SIG-M5 treated with dmso at 0.1 percent for 504 hours (cell line): ENCODE measurements at regions not wholly inside any gene's neighbourhood (a gene's known extent, or its start where the extent isn't known, plus 50 kb on each side); places are given as distances from the start of the nearest gene placed in this dataset.

Experiments used
- DNase-seq: peaks from one replicate; lab custom pipeline; 2025; ENCODE audit not compliant: unreplicated experiment; lab: John Stamatoyannopoulos, UW

DNA sequence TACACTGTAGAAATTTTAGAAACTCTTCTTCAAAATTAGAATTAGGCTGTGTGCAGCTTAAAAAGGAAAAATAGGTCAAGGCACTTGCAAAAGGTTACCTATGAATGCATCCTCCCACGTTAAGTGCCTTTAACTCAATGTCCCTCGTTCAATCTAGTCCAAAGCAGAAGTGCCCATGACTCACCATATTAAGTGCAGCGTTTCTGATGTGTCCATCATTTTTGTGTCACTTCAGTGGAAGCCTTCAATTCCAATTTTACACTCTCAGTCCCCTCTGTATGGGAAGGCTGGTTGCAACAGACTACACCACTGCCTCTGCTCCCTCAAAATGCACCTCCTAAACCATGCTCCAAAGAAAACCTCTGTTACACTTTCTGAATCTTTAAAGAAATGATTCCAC, 53.4 kb downstream of the FOXB1 start:
- DNase-seq: no peak

DNA sequence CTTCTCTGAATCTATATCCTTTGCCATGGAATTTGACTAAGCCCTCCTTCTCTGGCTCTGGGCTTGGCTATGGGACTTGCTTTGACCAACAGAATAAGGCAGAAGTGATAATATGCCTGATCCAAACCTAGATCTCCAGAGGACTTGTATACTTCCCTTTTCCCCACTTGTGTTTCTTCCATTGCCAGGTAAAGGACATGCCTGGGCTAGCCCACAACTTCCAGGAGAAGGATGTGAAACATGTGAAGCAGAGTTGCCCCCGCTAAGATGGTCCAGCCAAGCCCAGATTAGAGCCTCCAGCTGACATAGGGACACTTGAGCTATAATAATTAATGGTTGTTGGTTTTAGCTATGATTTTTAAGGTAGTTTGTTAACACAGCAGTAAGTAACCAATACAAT, 55.1 kb downstream of the FOXB1 start:
- DNase-seq: no peak

DNA sequence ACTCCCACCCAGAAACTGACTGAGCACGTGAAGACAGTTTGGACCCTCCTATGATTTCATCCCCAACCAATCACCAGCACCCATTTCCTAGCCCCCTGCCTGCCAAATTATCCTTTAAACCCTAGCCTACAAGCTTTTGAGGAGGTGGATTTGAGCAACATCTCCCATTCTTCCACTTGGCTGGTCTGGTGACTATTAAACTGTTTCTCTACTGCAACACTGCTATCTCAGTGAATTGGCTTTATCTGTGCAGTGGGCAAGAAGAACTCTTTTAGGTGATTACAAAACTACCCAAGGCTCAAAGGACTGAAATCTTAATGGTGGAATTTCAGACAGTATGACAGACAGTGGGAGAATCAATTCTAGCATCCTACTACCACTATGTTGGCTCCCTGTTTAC, 57.6 kb downstream of the FOXB1 start:
- no peak for DNase-seq

DNA sequence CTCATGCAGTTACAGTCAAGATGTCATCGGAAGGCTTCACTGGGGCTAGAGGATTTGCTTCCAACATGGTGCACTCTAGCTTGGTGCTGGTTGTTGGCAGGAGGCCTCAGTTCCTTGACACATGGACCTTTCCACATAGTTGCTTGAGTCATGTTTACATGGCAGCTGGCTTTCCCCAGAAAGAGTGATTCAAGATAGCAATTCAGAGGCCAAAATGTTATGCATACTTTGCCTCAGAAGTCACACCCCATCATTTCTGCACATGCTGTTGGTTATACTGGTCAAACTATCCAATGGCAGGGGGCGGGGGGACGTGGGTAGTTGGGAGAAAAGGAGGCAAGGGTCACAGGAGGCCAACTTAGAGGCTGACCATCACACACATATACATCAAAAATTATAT, 58.7 kb downstream of the FOXB1 start:
- DNase-seq: no peak

DNA sequence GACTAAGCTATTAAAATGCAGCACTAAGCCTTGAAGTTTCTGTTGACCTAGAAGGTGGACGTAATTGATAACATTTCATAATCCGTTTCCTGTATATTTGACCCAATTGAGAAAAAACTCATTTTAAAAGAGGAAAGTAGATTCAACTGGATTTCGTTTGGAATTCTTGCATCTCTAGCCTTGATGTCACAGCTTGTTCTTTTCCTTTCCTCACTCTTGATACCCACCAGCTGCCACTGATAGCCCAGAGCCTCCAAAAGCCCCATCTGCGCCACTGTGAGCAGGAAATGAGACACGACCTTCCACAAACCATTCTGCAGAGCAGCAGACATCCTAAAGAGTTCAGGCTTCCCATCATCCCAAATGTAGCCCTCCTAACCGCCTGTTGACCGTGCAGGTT, 61.8 kb downstream of the FOXB1 start:
- DNase-seq: no peak

DNA sequence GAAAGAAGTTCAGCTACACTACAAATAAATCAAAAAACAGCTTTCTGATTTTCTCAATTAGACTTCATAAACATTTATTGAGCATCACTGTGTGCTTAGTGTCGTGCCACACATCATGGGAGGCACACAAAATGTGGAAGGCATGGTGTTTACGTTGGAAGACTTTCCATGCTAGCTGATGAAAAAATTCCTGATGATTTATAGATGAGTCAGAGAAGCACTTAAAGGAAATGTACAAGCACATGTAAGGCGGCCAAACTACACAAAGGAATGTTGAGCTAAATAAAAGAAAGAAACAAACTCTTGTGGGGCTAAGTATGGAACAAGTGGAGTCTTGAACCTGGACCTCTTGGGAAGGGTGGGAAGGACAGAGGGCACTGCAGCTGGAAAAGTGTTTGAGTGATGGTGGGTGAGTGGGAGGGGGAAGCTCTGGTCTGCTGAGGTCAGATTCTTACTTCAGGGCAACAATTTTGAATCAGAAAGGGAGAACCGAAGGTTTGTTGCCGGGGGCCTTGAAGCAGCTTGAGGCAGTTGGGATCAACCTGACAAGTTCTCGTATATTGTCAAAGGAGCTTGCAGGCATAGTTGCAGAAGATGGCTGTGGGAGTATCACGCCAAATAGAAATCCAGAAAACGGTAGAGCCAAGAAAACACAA, 66.9 kb downstream of the FOXB1 start:
- no peak for DNase-seq

DNA sequence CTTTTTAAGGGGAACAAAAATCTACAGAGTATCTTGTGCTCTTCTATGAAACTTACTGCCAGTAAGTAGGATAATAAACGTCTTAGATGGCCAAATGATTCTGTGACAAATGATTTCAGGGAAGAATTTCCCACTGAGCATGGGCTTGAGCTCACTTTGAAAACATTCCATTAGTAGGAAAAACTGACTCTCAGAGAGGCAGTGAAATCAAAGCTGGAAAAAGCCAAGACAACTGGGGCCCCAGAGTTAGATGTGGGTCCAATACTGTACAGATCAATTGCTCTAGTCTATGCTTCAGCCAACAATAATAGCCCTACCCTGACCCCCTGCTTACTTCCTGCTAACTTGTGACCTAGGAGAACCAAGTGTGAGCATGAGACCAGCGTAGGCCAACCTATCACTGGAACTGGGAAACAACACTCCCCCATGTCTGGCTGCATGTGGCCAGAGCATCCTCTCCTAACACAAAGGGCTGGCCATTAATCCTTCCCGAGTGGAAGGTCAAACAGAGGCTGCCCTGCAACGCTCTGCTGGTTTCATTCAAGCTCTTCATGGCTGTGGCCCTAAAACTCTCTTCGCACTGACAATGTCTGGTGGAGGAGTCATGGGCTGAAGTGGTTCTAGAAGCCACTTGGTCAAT, 68.8 kb downstream of the FOXB1 start:
- no peak for DNase-seq

DNA sequence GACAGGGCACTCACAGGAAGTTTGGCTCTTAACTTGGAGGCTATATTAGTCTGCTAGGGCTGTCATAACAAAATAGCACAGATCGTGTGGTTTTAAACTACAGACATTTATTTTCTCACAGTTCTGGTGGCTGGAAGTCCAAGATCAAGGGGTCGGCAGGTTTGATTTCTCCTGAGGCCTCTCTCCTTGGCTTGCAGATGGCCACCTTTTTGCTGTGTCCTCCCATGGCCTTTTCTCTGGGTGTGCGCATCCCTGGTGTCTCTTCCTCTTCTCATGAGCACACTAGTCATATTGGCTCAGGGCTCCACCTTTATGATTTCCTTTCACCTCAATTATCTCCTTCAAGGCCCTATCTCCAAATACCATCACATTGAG, 69.3 kb downstream of the FOXB1 start:
- DNase-seq: no peak

DNA sequence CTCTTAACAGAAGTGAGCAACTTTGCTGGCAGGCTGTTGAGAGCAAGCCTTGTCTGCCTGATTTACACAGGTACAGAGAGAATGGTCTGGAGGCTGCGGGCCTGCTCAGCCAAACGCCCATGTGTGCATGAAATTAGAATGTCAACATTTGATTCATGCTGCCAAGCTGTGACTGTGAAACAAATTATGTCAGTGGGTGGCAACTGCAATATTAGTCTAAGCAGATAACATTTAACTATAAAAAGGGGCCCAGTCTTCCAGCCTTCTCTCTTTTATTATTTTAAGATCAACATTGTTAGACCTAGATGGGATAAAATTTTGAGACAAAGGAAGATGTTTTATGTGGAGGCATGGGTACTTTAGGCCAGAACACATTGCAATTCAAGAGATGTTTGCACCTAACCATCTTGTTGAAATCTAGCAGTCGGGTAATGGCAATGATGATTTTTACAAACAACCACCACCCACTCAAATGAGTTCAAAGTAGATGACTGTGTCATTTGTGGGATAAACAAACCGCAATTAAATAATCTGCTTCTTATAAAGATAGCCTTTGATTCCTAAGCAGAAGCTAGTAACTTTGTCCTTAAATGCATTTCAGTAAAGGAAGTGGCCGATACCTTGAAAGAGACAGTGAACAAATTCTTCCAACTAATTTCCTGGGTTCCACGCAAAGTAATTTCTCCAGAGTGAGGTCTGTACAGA, 70.2 kb downstream of the FOXB1 start:
- DNase-seq: no peak

DNA sequence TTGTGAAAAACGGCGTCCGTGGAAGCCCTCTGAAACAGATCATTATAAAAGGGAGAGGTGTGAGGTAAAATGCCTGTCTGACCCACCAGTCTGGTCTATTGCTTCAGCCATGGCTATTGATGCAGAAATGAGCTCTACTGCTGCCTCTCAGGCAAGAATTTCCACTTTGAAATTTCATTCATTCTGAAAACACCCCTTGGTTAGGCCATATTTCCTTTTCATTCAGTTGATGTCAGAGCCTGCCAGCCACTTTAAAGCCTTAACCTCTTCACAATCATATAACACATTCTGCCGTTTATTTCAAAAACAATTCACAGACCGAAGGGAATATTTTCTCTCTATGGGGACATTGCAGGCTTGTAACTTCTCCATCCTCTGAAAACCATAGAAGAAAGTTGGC, 71.9 kb downstream of the FOXB1 start:
- DNase-seq: no peak

DNA sequence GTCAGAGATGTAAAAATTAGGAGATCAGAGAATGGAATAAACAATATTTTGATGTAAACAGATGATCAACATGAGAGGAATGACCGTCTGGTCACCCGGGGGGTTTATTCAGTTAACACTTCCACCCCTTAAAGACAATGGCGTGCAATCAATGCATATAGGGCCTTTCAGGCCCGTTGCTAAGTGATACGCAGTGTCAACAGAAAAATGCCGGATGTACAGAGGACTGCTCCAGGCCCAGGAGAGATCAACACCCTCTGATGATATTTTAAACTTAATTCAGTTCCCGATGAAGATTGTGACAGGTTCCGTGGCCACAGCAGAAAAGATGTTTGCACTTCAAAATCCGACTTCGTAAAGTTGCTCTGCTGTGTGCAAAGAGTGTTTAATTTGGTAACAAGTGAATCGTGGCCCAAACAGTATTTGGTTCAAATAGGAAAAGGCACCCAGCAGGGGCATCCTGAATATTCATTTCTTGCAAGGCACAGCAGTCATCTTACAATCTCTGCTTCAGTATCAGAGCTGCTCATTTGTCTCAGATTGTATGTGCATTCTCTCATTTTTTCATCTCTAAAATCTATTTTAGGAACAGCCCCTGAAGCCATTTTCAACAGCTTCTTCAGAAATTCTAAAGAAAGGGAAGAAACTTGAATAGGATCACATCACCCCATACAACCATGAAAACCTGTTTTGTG, 72.6 kb downstream of the FOXB1 start:
- no peak for DNase-seq

DNA sequence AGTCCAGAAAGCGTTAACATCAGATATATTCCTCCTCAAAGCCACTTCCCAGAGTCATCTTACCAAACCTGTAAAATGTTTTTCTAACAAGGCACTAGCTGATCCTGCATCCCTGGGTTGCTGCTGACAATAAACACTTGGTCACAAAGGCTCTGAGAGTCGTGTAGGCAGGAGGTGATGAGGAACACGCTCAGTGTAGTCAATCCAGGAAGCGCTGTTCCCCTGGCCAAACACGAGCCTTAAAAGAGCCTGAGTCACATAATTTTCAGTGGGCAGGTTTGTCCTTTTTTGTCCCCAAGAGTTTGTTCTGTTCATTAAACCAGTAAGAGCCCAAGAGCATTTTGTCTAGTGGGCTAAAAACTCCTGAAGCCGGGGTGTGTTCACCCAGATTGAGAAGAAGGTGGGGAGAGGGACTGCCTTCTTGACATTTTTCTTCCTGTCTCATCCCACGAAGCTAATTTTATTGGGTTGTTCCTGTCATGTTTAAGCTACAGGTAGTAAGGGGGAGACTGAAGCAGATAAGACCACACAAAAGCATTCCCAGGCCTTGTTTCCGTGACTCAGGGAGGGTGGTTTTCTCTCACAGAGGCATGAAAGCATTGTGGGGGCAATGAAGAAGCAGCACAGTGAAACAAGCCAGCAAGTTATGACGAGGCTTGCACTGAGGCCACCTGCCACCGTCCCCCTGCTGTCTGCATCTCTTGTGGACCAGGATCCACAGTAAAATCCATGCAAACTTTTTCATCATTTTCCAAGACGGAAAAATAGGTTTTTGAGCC, 73.7 kb downstream of the FOXB1 start:
- no peak for DNase-seq

DNA sequence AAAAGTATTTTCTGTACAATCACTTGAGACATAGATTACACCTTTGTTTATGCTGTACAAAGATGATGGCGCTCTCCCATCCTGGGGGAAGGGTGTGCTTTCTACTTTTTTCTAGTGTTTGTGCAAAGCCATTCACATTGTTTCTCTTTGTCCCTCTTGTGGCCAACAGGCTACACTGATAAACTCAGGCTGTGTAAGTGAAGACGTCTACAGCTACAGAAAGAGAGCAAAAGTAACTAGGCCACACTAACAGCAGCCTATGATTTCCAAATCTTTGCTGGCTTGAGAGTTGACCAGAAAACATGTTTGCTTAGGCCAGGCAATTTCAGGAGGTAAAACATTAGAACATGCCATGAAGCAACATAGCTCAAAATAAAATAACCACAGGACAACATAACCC, 75.1 kb downstream of the FOXB1 start:
- DNase-seq: no peak

DNA sequence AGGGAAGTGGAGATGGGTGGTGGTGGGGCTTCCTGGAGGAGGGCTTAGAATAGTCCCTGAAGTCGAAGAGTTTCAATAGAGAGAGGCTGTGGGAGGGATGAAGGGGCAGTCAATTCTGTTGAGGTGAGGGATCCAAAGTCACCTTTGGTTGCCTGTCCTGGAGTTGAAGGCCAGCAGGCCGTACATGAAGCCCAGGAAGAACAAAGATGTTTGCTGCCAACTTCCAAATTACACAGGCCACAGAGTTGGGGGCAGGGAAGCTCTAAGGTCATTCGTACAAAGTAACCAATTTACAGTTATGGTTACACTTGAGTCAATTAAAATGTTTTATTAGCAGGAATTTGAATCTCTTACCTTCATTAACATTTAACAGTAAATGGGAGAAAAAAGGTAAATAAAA, 77.9 kb downstream of the FOXB1 start:
- DNase-seq: no peak

DNA sequence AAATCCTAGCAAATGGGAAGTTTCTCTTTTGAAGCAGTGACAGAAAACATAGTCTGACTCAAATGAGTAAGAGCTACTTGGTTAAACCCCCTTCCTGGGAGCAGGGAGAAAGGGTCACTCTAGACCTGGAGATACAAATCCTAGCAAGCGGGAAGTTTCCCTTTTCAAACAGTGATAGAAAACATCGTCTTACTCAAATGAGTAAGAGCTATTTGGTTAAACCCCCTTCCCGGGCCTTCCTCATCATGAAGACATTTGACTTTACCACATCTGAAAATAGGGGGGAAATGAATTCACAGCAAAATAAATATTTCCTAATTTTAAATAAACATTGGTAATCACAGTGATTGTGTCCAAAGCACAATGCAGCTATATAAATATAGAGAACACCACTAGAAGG, 79.2 kb downstream of the FOXB1 start:
- no peak for DNase-seq

DNA sequence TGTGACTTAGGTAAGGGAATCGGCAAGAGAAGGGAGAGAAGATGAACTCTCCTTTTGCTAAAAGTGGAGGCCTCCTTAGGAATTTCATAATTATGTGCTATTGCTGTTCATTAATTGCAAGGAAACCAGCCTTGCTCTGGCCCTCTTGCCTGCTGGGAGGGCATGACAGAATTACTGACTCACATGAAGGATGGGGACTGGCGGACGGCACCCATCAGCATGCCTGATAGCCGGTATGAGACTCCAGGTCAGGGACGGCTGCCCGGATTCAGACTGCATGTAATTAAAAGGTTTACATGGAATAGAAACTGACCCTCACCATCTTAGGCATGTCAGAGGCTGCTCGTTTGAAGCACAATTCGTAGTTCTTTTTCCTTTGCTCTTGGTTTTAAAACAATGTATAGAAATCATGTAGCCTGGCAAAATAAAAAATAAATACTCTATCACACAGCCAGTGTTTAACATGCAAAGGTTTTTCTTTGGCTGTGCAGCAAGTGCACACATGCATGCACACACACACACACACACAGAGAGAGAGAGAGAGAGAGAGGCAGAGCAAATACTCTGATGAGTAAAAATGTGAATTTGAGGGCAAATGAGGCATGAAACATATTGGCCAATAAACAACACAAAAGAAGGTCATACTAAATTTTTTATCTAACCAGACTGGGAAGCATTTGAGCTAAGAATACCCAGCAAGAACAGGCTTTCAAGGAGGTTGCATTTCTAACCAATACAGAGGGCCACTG, 82.7 kb downstream of the FOXB1 start:
- DNase-seq: no peak

DNA sequence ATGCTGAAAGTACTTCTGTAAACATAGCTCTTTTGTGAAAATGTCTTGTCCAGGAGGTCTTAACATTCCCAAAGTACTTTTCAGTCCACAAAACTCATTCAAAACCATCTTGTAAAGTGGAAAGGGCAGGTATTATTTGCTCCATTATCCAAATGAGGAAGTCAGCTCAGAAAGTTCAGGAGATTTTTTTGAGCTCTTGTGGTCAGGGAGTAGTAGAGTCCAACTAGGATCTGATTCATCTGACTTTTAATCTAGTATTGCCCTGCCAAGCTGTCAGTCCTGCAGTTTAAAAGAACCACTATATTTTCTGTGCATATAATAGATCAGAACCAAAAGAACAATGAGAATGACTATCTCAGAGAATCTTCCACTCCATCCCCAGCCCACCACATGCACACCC, 83.5 kb downstream of the FOXB1 start:
- no peak for DNase-seq

DNA sequence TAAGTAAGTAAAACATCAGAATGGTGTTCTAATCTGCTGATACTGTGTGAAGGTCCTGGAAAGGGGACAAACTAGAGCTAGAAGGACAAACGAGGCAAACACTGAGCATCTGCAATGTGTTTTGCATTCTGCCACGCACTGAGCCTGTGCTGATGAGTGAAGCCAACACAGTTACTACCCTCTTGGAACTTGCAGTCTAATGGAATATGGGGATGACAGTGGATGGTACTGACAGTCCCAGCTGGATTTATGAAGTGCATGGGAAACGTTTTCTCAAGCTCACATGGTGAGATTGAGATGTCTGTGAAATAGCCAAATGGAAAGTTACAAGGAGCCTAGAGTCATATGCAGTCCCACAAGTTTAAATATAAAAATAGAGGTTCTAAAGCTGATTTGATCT, 86.6 kb downstream of the FOXB1 start:
- DNase-seq: no peak

DNA sequence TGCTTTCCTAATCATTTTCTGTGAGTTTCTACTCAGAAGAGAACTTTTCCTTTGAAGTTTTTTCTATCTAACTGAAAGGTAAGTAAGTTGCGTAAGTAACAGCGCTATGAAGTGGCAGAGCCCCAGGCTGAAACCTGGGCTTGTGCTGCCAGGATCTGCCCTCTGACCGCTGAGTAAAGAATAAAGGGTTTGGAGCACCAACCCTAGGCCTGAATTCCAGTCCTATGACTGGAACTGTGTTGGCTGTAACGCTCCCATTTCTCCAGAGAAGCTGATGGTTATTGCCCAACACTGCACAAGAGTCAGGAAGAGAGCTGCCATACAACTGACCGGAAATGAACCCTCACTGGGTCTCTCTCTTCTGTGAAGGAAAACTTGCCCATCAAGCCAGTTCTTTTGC, 87.0 kb downstream of the FOXB1 start:
- peak; percentile 43 for DNase-seq

DNA sequence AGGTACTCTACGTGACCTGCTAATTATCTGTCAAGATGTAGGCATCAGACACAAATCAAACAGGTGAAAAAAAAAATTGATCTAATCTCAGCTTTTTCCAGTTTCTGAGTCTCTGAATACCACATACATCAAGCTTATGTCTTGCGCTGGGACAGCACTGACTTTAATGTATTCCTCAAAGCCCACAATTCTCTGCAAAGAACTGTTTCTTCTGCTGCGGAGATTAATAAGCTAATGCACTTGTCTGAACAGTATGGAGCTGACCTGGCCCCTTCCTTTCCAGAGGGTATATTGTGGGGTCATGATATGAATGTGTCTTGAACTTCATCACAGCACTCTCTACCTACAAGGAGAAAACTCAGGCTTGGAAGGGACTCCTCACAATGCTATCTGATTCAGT, 87.8 kb downstream of the FOXB1 start:
- no peak for DNase-seq
